Loucy (cell line): ENCODE measurements at regions not wholly inside any gene's neighbourhood (a gene's known extent, or its start where the extent isn't known, plus 50 kb on each side); places are given as distances from the start of the nearest gene placed in this dataset.

Experiments
- CTCF ChIP-seq: fragments of 200-600 bp; sonication (generic); conservative IDR thresholded peaks from 2 replicates; pipeline ENCODE4 v1.5.1; 2014; ENCODE audit warnings: mild to moderate bottlenecking, antibody characterized with exemption, low read length
- EZH2phosphoT487 ChIP-seq: fragments of 200-600 bp; IDR thresholded peaks from 2 replicates; pipeline ENCODE4 v1.6.1; 2018; ENCODE audit warnings: antibody characterized with exemption, mild to moderate bottlenecking, moderate library complexity, borderline replicate concordance

- TF ChIP-seq CTCF (no peak), EZH2phosphoT487 (no peak)
Measured at GRCh38 chr1:168795681-168796080, 66.7 kb upstream of the DPT start.
